ENCODE measurements at regions not wholly inside any gene's neighbourhood (a gene's known extent, or its start where the extent isn't known, plus 50 kb on each side); places are given as distances from the start of the nearest gene placed in this dataset.

DNA sequence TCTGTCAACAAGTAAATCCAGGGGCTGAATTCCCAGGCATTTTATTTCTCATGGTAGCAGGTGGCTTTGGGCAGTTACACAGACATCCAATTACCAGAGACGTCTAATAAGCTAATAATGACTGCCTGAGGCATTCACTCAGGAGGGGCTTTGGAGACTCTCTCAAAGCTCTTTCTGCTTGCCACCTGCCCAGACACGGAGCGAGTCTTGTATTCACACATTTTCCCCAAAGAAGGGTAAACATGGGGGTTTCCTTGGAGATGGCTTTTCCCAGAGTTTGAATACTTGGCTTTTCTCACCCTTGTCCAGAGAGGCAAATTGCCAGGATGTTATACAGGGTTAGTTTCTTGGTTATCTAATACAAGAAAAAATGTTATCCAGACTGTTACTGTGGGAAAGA lies 132.6 kb downstream of the DIPK2A start:
- DNase-seq (ENCODE audit: insufficient read length, low spot score) (no peak), FAIRE-seq (no peak)
- TF ChIP-seq PAX5 (IDR thresholded peaks at IDR 0.05; ENCODE audit: insufficient read depth, low read length, severe bottlenecking), result no peak
- TF ChIP-seq POU2F2 (IDR thresholded peaks at IDR 0.05; ENCODE audit: low read depth, low read length), result no peak
- no peak for TF ChIP-seq POLR2A (IDR thresholded peaks at IDR 0.05; ENCODE audit: low read depth, low read length)
- no peak for TF ChIP-seq SPI1 (IDR thresholded peaks at IDR 0.05; ENCODE audit: low read depth, low read length)
- no peak for TF ChIP-seq TAF1 (IDR thresholded peaks at IDR 0.05; ENCODE audit: low read depth, low read length)
- TF ChIP-seq POLR2AphosphoS5 (IDR thresholded peaks at IDR 0.05; ENCODE audit: low read depth, low read length), result no peak

DNA sequence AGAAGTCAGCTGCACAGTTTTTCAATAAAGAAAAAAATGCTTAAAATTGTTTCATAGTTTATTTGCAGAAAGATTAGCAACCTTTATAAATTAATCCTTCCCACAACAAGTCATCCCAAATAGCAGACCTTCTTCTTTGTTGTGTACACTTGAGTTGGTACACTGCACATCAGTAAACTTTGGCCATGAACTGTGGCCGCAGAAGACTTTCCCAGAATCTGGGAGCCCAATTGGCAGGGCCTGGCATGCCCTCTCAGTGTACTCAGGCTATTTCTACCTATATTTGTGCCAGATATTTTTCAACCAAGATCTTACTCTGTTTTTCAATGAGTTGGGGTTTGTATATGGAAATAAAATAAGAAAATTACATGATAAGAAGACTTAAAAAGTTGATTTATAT lies 133.1 kb downstream of the DIPK2A start:
- no peak for TF ChIP-seq POU2F2 (IDR thresholded peaks at IDR 0.05; ENCODE audit: low read depth, low read length)
- TF ChIP-seq TAF1 (IDR thresholded peaks at IDR 0.05; ENCODE audit: low read depth, low read length), result no peak
- no peak for TF ChIP-seq SPI1 (IDR thresholded peaks at IDR 0.05; ENCODE audit: low read depth, low read length)
- TF ChIP-seq PAX5 (IDR thresholded peaks at IDR 0.05; ENCODE audit: insufficient read depth, low read length, severe bottlenecking), result no peak
- no peak for TF ChIP-seq POLR2AphosphoS5 (IDR thresholded peaks at IDR 0.05; ENCODE audit: low read depth, low read length)
- no peak for TF ChIP-seq POLR2A (IDR thresholded peaks at IDR 0.05; ENCODE audit: low read depth, low read length)
- DNase-seq (ENCODE audit: insufficient read length, low spot score), result no peak
- FAIRE-seq, result no peak

DNA sequence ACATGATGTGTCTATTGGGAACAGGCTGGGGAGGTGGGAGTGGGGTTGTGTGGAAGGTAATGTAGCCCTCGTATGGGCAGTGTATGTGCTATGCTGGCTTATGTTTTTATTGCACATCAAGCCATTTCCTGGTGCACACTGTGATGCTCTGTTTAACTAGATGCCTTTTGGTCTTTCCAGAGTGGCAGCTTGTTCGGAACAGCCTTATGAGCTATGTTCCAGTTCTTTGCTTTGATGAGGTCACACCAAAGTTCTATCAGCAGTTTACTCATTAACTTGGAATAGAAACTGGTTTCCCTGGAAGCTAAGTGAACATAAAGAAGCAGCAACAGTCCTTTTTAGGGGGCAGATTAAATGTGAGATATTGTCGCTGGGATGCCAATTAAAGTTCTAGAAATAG lies 133.9 kb downstream of the DIPK2A start:
- no peak for DNase-seq (ENCODE audit: insufficient read length, low spot score)
- TF ChIP-seq TAF1 (IDR thresholded peaks at IDR 0.05; ENCODE audit: low read depth, low read length) (no peak), POLR2AphosphoS5 (IDR thresholded peaks at IDR 0.05; ENCODE audit: low read depth, low read length) (no peak), PAX5 (IDR thresholded peaks at IDR 0.05; ENCODE audit: insufficient read depth, low read length, severe bottlenecking) (no peak), SPI1 (IDR thresholded peaks at IDR 0.05; ENCODE audit: low read depth, low read length) (no peak), POU2F2 (IDR thresholded peaks at IDR 0.05; ENCODE audit: low read depth, low read length) (no peak), POLR2A (IDR thresholded peaks at IDR 0.05; ENCODE audit: low read depth, low read length) (no peak)
- peak; percentile 9 for FAIRE-seq

DNA sequence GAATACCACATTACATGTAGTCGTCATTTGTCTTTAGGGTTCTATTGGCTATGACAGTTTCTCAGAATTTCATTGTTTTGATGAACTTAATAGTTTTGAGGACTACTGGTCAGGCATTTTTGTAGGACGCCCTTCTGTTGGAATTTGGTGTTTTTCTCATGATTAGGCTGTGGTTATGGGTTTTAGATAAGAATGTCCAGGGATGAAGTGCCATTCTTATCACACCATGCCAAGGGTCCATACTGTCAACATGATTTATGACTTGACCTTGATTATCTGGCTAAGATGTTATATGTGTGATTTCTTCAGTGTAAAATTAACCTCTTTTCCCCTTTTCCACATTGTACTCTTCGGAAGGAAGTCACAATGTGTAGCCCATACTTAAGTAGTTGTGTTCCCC lies 135.3 kb downstream of the DIPK2A start:
- TF ChIP-seq POLR2A (IDR thresholded peaks at IDR 0.05; ENCODE audit: low read depth, low read length), result no peak
- TF ChIP-seq PAX5 (IDR thresholded peaks at IDR 0.05; ENCODE audit: insufficient read depth, low read length, severe bottlenecking), result no peak
- TF ChIP-seq POU2F2 (IDR thresholded peaks at IDR 0.05; ENCODE audit: low read depth, low read length), result no peak
- no peak for TF ChIP-seq TAF1 (IDR thresholded peaks at IDR 0.05; ENCODE audit: low read depth, low read length)
- TF ChIP-seq SPI1 (IDR thresholded peaks at IDR 0.05; ENCODE audit: low read depth, low read length), result no peak
- no peak for TF ChIP-seq POLR2AphosphoS5 (IDR thresholded peaks at IDR 0.05; ENCODE audit: low read depth, low read length)
- FAIRE-seq (no peak), DNase-seq (ENCODE audit: insufficient read length, low spot score) (no peak)

DNA sequence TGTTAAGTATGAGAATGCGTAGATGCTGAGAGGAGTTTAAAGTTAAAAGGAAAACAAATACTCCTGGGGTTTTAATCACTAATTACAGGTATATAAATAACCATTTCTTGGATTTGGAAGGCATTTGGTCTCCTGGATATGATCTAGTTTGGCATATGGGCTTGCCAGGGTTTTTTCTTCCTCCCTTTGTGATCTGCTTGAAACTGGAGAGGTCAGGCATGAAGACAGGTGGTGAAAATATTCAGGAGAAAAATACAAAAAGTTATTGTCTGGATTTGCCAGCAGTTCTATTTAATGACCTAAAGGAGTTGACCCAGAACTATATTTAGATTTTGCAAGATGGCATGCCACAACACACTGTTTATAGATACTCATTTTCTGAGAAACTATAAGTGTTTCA lies 136.3 kb downstream of the DIPK2A start:
- DNase-seq (ENCODE audit: insufficient read length, low spot score), result no peak
- FAIRE-seq, result no peak
- TF ChIP-seq TAF1 (IDR thresholded peaks at IDR 0.05; ENCODE audit: low read depth, low read length) (no peak), POLR2A (IDR thresholded peaks at IDR 0.05; ENCODE audit: low read depth, low read length) (no peak), PAX5 (IDR thresholded peaks at IDR 0.05; ENCODE audit: insufficient read depth, low read length, severe bottlenecking) (no peak), SPI1 (IDR thresholded peaks at IDR 0.05; ENCODE audit: low read depth, low read length) (no peak)

DNA sequence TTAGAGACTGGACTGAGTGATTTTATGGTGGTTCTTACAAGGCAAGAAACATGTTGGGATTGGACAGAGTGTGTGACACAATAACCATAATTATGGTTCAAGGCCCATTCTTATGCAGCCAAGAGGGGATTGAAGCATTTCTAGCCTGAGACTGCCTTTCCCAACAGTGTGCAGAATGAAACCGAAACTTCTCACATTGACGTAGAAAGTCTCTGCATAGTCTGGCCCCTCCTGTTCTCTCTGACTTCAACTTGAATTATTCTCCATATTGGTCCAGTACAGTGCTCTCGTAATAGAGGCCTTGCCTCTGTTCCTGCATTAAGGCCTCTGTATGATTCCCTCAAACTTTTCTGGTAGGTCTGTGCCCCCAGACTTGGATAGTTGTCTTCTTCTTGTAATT lies 138.3 kb downstream of the DIPK2A start:
- DNase-seq (ENCODE audit: insufficient read length, low spot score) (no peak), FAIRE-seq (no peak)

DNA sequence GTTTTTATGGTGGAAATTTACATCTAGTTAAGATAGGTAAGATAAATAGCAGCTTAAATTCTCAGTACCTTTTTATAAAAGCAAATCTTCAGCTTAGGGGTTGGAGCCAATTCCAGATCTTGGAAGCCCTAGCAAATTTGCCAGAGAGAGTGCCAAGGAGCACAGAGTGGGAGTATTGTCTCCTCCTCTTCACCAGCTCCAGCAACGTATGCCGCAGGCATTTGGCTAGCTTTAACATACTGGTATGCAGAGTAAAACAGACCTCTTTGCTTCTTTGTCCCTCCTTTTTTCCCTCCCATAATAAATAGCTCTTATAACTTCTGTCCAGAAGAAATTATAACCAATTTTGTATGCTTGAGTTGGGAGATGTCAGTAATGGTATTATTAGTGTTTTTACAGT lies 140.4 kb downstream of the DIPK2A start:
- TF ChIP-seq POU2F2 (IDR thresholded peaks at IDR 0.05; ENCODE audit: low read depth, low read length) (no peak), SPI1 (IDR thresholded peaks at IDR 0.05; ENCODE audit: low read depth, low read length) (no peak), PAX5 (IDR thresholded peaks at IDR 0.05; ENCODE audit: insufficient read depth, low read length, severe bottlenecking) (no peak), POLR2A (IDR thresholded peaks at IDR 0.05; ENCODE audit: low read depth, low read length) (no peak)
- DNase-seq (ENCODE audit: insufficient read length, low spot score) (no peak), FAIRE-seq (no peak)

More for the DNA sequence above, 138.3 kb downstream of the DIPK2A start:
- no peak for TF ChIP-seq PAX5 (IDR thresholded peaks at IDR 0.05; ENCODE audit: insufficient read depth, low read length, severe bottlenecking)

DNA sequence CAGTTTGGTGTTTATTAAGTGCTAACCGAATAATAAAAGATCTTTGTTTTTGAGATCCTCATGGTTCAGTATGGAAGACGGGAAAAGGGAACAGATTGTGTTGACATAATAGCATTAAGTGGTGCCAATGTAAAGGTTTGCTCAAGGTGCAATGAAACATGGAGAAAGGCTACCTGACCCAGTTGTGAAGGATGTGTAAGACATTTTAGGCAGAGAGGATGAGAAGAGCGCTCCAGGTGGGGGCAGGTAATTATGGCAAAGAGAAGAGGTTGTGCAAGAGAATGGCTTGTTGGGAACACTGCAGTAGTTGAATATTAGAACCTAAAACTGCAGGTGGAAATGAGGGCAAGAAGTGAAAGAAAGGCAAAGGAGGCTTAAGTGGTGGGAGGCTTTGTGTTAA lies 140.8 kb downstream of the DIPK2A start:
- no peak for TF ChIP-seq POU2F2 (IDR thresholded peaks at IDR 0.05; ENCODE audit: low read depth, low read length)
- TF ChIP-seq POLR2A (IDR thresholded peaks at IDR 0.05; ENCODE audit: low read depth, low read length), result no peak
- TF ChIP-seq TAF1 (IDR thresholded peaks at IDR 0.05; ENCODE audit: low read depth, low read length), result no peak
- TF ChIP-seq POLR2AphosphoS5 (IDR thresholded peaks at IDR 0.05; ENCODE audit: low read depth, low read length), result no peak
- no peak for TF ChIP-seq SPI1 (IDR thresholded peaks at IDR 0.05; ENCODE audit: low read depth, low read length)
- no peak for TF ChIP-seq PAX5 (IDR thresholded peaks at IDR 0.05; ENCODE audit: insufficient read depth, low read length, severe bottlenecking)
- DNase-seq (ENCODE audit: insufficient read length, low spot score) (no peak), FAIRE-seq (no peak)

DNA sequence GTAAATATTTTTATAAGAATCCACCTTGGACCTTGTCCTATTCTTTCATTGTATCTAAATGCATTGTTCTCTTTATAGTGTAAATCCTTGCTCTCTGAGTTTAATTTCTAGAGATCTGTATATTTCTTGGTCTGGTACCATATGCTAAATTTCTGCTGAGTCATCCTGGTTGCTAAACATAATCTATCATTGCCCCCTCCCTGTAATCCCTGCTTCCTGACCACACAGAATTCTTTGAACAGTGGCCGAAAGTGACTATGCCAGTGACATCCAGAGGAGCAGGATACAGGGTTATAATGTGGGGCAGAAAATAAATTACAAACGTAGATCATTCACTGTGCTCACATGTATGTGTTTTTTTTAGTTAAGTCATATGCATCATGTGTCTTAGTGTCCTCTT lies 143.1 kb downstream of the DIPK2A start:
- FAIRE-seq (no peak), DNase-seq (ENCODE audit: insufficient read length, low spot score) (no peak)
- TF ChIP-seq POU2F2 (IDR thresholded peaks at IDR 0.05; ENCODE audit: low read depth, low read length), result no peak
- TF ChIP-seq POLR2AphosphoS5 (IDR thresholded peaks at IDR 0.05; ENCODE audit: low read depth, low read length), result no peak
- no peak for TF ChIP-seq POLR2A (IDR thresholded peaks at IDR 0.05; ENCODE audit: low read depth, low read length)
- no peak for TF ChIP-seq TAF1 (IDR thresholded peaks at IDR 0.05; ENCODE audit: low read depth, low read length)
- TF ChIP-seq SPI1 (IDR thresholded peaks at IDR 0.05; ENCODE audit: low read depth, low read length), result no peak
- no peak for TF ChIP-seq PAX5 (IDR thresholded peaks at IDR 0.05; ENCODE audit: insufficient read depth, low read length, severe bottlenecking)

DNA sequence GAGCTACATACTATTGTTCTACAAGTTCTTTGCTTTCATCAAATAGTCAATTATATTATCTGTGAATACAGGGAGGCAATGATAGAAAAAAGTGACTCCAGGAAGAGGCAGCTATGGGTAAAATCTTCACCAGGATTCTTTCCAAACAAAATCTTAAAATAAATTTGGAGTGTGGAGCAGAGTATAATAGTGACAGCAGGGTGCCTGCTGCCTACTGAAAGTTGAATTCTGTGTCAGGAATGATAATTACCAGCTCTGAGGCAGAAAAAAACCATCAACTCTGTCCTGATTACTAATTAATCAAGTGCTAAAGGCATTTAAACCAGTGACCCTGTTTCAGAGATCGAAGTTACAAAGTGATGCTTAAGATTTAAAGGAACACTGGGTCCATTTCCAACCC lies 148.0 kb downstream of the DIPK2A start:
- FAIRE-seq, result no peak
- no peak for TF ChIP-seq POU2F2 (IDR thresholded peaks at IDR 0.05; ENCODE audit: low read depth, low read length)
- no peak for TF ChIP-seq PAX5 (IDR thresholded peaks at IDR 0.05; ENCODE audit: insufficient read depth, low read length, severe bottlenecking)
- TF ChIP-seq POLR2A (IDR thresholded peaks at IDR 0.05; ENCODE audit: low read depth, low read length), result no peak
- no peak for TF ChIP-seq SPI1 (IDR thresholded peaks at IDR 0.05; ENCODE audit: low read depth, low read length)
- TF ChIP-seq POLR2AphosphoS5 (IDR thresholded peaks at IDR 0.05; ENCODE audit: low read depth, low read length), result no peak
- no peak for TF ChIP-seq TAF1 (IDR thresholded peaks at IDR 0.05; ENCODE audit: low read depth, low read length)
- no peak for DNase-seq (ENCODE audit: insufficient read length, low spot score)

Data from GM12891 (cell line).